VCaP (cell line): ENCODE measurements at regions not wholly inside any gene's neighbourhood (a gene's known extent, or its start where the extent isn't known, plus 50 kb on each side); places are given as distances from the start of the nearest gene placed in this dataset.

Experiments
- H3K27ac ChIP-seq: fragments of 450-650 bp; 2 replicates; pipeline ENCODE4 v1.5.1; 2017
- CTCF ChIP-seq: fragments of 450-650 bp; conservative IDR thresholded peaks from 2 replicates; pipeline ENCODE4 v1.5.1; 2017; ENCODE audit warnings: mild to moderate bottlenecking, moderate library complexity

- no peak overlapping the region for H3K27ac ChIP-seq
- TF ChIP-seq CTCF = no peak
These were observed 90.8 kb upstream of the PELI2 start for GRCh38 chr14:56027421-56027820.

- no peak for TF ChIP-seq CTCF
- H3K27ac ChIP-seq = no peak overlapping the region
These were observed 90.1 kb upstream of the PELI2 start for GRCh38 chr14:56027916-56028712.

- H3K27ac ChIP-seq = no peak overlapping the region
- no peak for TF ChIP-seq CTCF
These were observed 81.9 kb upstream of the PELI2 start for GRCh38 chr14:56036353-56036752.

GRCh38 chr14:56040121-56040520 is 78.1 kb upstream of the PELI2 start:
- no peak for TF ChIP-seq CTCF
- no peak overlapping the region for H3K27ac ChIP-seq

- H3K27ac ChIP-seq = no peak overlapping the region
- no peak for TF ChIP-seq CTCF
These were observed 74.0 kb upstream of the PELI2 start for GRCh38 chr14:56044196-56044595.

- no peak overlapping the region for H3K27ac ChIP-seq
- TF ChIP-seq CTCF = no peak
These were observed 71.7 kb upstream of the PELI2 start for GRCh38 chr14:56046546-56046945.

GRCh38 chr14:56046996-56047395 is 71.2 kb upstream of the PELI2 start:
- no peak for TF ChIP-seq CTCF
- no peak overlapping the region for H3K27ac ChIP-seq
